Neural cell (in vitro differentiated cells): ENCODE measurements at regions not wholly inside any gene's neighbourhood (a gene's known extent, or its start where the extent isn't known, plus 50 kb on each side); places are given as distances from the start of the nearest gene placed in this dataset.

Experiments
- EP300 ChIP-seq: fragments of 450-650 bp; conservative IDR thresholded peaks from 2 replicates; pipeline ENCODE4 v1.6.1; 2014; ENCODE audit warnings: antibody characterized with exemption, mild to moderate bottlenecking, moderate library complexity; ENCODE audit not compliant: poor library complexity, severe bottlenecking
- EZH2 ChIP-seq: fragments of 200-600, 300-800 bp; shearing (Covaris generic), sonication (generic); IDR thresholded peaks from 2 replicates; pipeline ENCODE4 v1.6.1; 2014; ENCODE audit warnings: antibody characterized with exemption, low read length, borderline replicate concordance, mild to moderate bottlenecking; ENCODE audit not compliant: insufficient read depth, poor library complexity, severe bottlenecking
- MXI1 ChIP-seq: fragments of 450-650 bp; conservative IDR thresholded peaks from 2 replicates; pipeline ENCODE4 v1.6.1; 2014; ENCODE audit warnings: antibody characterized with exemption, mild to moderate bottlenecking; ENCODE audit not compliant: poor library complexity, severe bottlenecking
- POLR2AphosphoS5 ChIP-seq: IDR thresholded peaks from 2 replicates; pipeline ENCODE4 v1.6.1; 2012
- RAD21 ChIP-seq: fragments of 450-650 bp; conservative IDR thresholded peaks from 2 replicates; pipeline ENCODE4 v1.6.1; 2014; ENCODE audit warnings: antibody characterized with exemption, mild to moderate bottlenecking, moderate library complexity
- REST ChIP-seq: IDR thresholded peaks from 2 replicates; pipeline ENCODE4 v1.6.1; 2012; ENCODE audit warnings: borderline replicate concordance
- TAF1 ChIP-seq: IDR thresholded peaks from 2 replicates; pipeline ENCODE4 v1.6.1; 2012; ENCODE audit warnings: low read depth
- TF ChIP-seq, protein P1 (sequence below): fragments of 450-650 bp; IDR thresholded peaks from 2 replicates; pipeline ENCODE4 v1.5.1; 2014; ENCODE audit warnings: antibody characterized with exemption, mild to moderate bottlenecking, moderate library complexity; ENCODE audit not compliant: poor library complexity, severe bottlenecking

DNA sequence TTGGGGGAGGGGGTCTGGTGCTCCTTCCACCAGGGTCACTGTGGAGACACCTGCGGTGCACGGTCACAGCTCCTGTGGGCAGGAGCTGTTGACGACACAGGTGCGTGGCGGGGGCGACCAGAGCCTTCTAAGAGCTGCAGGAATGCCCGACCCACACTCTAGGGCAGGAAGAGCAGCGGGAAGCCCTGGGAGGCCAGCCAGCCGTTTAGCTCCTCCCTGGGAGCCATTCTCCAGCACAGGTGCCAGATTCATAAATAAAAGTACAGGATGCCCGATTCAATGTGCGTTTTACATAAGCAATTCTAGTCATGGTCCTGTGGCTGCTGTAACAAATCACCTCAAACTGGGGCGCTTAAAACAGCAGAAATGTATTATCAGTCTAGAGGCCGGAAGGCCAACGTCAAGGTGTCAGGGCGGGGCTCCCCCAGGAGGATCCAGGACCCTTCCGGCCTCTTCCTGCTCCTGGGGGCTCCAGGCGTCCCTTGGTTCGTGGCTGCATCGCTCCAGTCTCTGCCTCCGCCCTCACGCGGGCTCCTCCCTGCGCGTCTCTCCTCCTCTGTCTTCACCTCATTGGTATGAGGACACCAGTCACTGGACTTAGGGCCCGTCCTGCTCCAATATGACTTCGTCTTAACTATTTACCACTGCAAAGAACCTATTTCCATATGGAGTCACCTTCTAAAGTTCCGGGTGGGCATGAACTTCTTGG is 155.4 kb downstream of the FOXL1 start:
- TF ChIP-seq POLR2AphosphoS5: no peak
- TF ChIP-seq, protein P1, sequence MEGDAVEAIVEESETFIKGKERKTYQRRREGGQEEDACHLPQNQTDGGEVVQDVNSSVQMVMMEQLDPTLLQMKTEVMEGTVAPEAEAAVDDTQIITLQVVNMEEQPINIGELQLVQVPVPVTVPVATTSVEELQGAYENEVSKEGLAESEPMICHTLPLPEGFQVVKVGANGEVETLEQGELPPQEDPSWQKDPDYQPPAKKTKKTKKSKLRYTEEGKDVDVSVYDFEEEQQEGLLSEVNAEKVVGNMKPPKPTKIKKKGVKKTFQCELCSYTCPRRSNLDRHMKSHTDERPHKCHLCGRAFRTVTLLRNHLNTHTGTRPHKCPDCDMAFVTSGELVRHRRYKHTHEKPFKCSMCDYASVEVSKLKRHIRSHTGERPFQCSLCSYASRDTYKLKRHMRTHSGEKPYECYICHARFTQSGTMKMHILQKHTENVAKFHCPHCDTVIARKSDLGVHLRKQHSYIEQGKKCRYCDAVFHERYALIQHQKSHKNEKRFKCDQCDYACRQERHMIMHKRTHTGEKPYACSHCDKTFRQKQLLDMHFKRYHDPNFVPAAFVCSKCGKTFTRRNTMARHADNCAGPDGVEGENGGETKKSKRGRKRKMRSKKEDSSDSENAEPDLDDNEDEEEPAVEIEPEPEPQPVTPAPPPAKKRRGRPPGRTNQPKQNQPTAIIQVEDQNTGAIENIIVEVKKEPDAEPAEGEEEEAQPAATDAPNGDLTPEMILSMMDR: no peak
- TF ChIP-seq EP300: no peak
- TF ChIP-seq TAF1: no peak
- no peak for TF ChIP-seq REST
- TF ChIP-seq RAD21: no peak
- no peak for TF ChIP-seq EZH2
- TF ChIP-seq MXI1: no peak
